Left ventricle myocardium inferior (tissue), 1 donor: ENCODE measurements at regions not wholly inside any gene's neighbourhood (a gene's known extent, or its start where the extent isn't known, plus 50 kb on each side); places are given as distances from the start of the nearest gene placed in this dataset.

Experiments
- DNase-seq: peaks from one replicate; pipeline ENCODE4 v3.0.0-alpha.2; 2020
- H3K27ac ChIP-seq: fragments of 200-600 bp; replicated peaks from 2 replicates; pipeline ENCODE4 v1.8.0; 2021
- H3K27me3 ChIP-seq: fragments of 200-600 bp; 2 replicates; pipeline ENCODE4 v1.8.0; 2021; ENCODE audit warnings: low read depth
- H3K36me3 ChIP-seq: fragments of 200-600 bp; 2 replicates; pipeline ENCODE4 v1.8.0; 2021
- H3K4me1 ChIP-seq: fragments of 200-600 bp; 2 replicates; pipeline ENCODE4 v1.8.0; 2021
- H3K4me3 ChIP-seq: fragments of 200-600 bp; 2 replicates; pipeline ENCODE4 v1.8.0; 2021; ENCODE audit warnings: mild to moderate bottlenecking, moderate library complexity
- H3K9me3 ChIP-seq: fragments of 200-600 bp; replicated peaks from 2 replicates; pipeline ENCODE4 v1.8.0; 2021
- CTCF ChIP-seq: fragments of 200-600 bp; IDR thresholded peaks from 2 replicates; pipeline ENCODE4 v1.8.0; 2021; ENCODE audit warnings: antibody characterized with exemption, mild to moderate bottlenecking, borderline replicate concordance
- intact Hi-C: fragments of 100-400 bp; cut with micrococcal nuclease; formaldehyde crosslinking; loops from one replicate; pipeline ENCODE4 v1.11.0; 2022
- donor health status: DM: no; HTN: yes; CAD: no; lungs with severe emphysema.

- H3K4me1 ChIP-seq, result no peaks in the 10 kb centered on the region
- DNase-seq, result no peak
- peaks cover 82% of the 10 kb centered on the region for H3K27me3 ChIP-seq
- H3K36me3 ChIP-seq, result no peaks in the 10 kb centered on the region
- H3K27ac ChIP-seq, result no peak overlapping the region
- no peak overlapping the region for H3K4me3 ChIP-seq
- intact Hi-C loops, result no loop called here
- H3K9me3 ChIP-seq, result peaks cover 4% of the 10 kb centered on the region
- no peak for TF ChIP-seq CTCF
Observed at GRCh38 chr22:22098457-22099193, 116.0 kb upstream of the TOP3B start.

- DNase-seq, result no peak
- intact Hi-C loops, result no loop called here
Observed at GRCh38 chr22:22097727-22098228, 115.2 kb upstream of the TOP3B start.

DNA sequence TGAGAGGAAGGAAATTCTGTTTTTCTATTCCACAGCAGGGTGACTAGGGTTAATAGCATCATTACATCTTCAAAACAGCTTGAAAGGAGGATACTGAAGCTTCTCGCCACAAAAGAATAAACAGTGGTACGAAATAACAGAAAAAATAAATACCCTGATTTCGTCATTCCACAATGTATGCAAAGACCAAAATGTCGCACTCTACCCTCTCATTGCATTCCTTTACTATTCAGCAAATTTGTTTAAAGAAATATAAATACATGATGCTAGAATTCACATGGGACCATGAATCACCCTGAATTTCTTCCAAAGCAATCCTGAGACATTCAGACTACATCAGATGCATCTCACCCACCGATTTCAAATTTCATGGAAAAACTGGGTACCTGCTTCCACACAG lies 112.3 kb upstream of the TOP3B start:
- Histone ChIP-seq H3K4me3 (no peak overlapping the region), H3K27me3 (peaks cover 87% of the 10 kb centered on the region), H3K36me3 (no peaks in the 10 kb centered on the region), H3K27ac (no peak overlapping the region), H3K4me1 (no peaks in the 10 kb centered on the region), H3K9me3 (peaks cover 4% of the 10 kb centered on the region)
- DNase-seq, result no peak
- intact Hi-C loops, result no loop called here
- TF ChIP-seq CTCF, result no peak

More at GRCh38 chr22:22097727-22098228, 115.2 kb upstream of the TOP3B start:
- Histone ChIP-seq H3K27ac (no peak overlapping the region), H3K36me3 (no peaks in the 10 kb centered on the region), H3K27me3 (peaks cover 82% of the 10 kb centered on the region), H3K9me3 (peaks cover 4% of the 10 kb centered on the region), H3K4me1 (no peaks in the 10 kb centered on the region), H3K4me3 (no peak overlapping the region)
- TF ChIP-seq CTCF, result no peak

DNA sequence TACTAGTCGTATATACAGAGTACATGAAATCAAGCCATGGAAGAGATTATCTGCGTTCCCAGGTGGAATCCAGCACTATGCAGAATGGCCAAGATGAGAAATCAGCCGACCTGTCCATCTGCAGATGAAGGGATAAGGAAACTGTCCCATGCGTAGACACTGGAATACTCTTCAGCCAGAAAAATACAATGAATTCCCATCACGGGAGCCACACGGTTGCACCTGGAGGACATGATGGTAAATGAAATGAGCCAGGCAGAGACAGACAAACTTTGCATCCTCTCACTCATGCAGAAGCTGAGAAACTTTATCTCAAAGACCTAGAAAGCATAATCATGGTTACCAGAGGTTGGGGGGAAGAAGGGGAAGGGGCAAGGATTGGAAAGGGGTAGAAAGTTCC lies 111.9 kb upstream of the TOP3B start:
- Histone ChIP-seq H3K4me3 (no peak overlapping the region), H3K36me3 (no peaks in the 10 kb centered on the region), H3K27ac (no peak overlapping the region), H3K27me3 (peaks cover 87% of the 10 kb centered on the region), H3K9me3 (peaks cover 4% of the 10 kb centered on the region), H3K4me1 (no peaks in the 10 kb centered on the region)
- no peak for TF ChIP-seq CTCF
- no peak for DNase-seq
- intact Hi-C loops, result no loop called here

DNA sequence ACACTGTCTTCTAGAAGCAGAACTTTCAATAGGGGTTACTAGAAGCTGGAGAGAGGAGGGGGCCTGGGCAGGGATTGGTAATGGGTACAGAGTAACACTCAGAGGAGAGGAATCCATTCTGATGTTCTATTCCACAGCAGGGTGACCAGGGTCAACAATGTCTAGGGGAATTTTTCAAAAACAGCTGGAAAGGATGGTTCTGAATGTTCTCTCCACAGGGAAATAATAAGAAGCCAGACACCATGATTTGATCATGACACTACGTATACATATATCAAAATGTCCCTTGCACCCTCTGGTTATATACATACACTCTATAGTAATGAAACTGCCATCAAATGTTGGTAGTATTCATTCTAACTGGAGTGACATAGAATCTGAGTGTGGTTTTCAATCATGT lies 111.2 kb upstream of the TOP3B start:
- H3K27me3 ChIP-seq, result peaks cover 87% of the 10 kb centered on the region
- H3K27ac ChIP-seq, result no peak overlapping the region
- no peak for DNase-seq
- no peak overlapping the region for H3K4me3 ChIP-seq
- TF ChIP-seq CTCF, result no peak
- H3K36me3 ChIP-seq, result no peaks in the 10 kb centered on the region
- peaks cover 4% of the 10 kb centered on the region for H3K9me3 ChIP-seq
- intact Hi-C loops, result no loop called here
- no peaks in the 10 kb centered on the region for H3K4me1 ChIP-seq
